NT2/D1 (cell line): ENCODE measurements at regions not wholly inside any gene's neighbourhood (a gene's known extent, or its start where the extent isn't known, plus 50 kb on each side); places are given as distances from the start of the nearest gene placed in this dataset.

Source experiments
- DNase-seq: peaks from one replicate; pipeline ENCODE4 v3.0.0-alpha.2; 2011; ENCODE audit warnings: low read depth, low spot score
- H3K27me3 ChIP-seq: 2 replicates; pipeline ENCODE4 v1.6.0; 2011; ENCODE audit warnings: mild to moderate bottlenecking; ENCODE audit not compliant: insufficient read length, insufficient read depth
- H3K36me3 ChIP-seq: 2 replicates; pipeline ENCODE4 v1.6.1; 2011; ENCODE audit warnings: mild to moderate bottlenecking, low read length, mixed read lengths; ENCODE audit not compliant: insufficient read depth, insufficient read length
- H3K4me1 ChIP-seq: 2 replicates; pipeline ENCODE4 v1.5.1; 2011; ENCODE audit not compliant: insufficient read depth, insufficient read length
- H3K4me3 ChIP-seq: 2 replicates; pipeline ENCODE4 v1.5.1; 2011; ENCODE audit warnings: low read depth; ENCODE audit not compliant: insufficient read length
- H3K9ac ChIP-seq: 2 replicates; pipeline ENCODE4 v1.6.0; 2011; ENCODE audit warnings: low read depth; ENCODE audit not compliant: insufficient read length
- H3K9me3 ChIP-seq: 2 replicates; pipeline ENCODE4 v1.5.1; 2011; ENCODE audit warnings: mild to moderate bottlenecking, low read length; ENCODE audit not compliant: insufficient read depth
- SUZ12 ChIP-seq: IDR thresholded peaks from 2 replicates; pipeline ENCODE4 v1.6.1; 2011; ENCODE audit not compliant: insufficient read length, insufficient read depth; ENCODE audit errors: extremely low read depth
- YY1 ChIP-seq: IDR thresholded peaks from 2 replicates; pipeline ENCODE4 v1.6.1; 2011; ENCODE audit not compliant: insufficient read length, insufficient read depth
- ZNF274 ChIP-seq: IDR thresholded peaks from 2 replicates; pipeline ENCODE4 v1.6.1; 2011; ENCODE audit warnings: mild to moderate bottlenecking, low read depth, low read length

DNA sequence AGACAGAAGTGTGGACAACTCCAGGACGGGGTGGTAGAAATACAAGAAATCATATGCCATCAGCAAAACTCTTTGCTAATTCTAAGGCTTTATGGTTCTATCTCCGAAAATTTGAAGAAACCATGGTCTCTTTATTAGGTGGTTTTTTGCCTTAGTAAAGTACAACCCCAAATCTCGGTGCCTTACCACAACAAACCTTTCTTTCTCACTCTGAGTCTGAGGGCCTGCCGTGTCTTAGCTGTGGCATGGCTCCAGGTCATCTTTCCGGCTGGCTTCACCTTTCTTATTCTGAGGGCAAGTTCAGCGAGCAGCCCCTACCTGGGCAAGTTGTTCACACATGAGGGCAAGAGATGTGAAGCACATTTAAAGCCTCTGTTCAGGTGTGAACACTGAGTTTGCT lies 280.6 kb downstream of the TTLL7 start:
- no peak overlapping the region for H3K9ac ChIP-seq
- no peaks in the 10 kb centered on the region for H3K4me1 ChIP-seq
- no peaks in the 10 kb centered on the region for H3K27me3 ChIP-seq
- H3K9me3 ChIP-seq: no peaks in the 10 kb centered on the region
- DNase-seq: no peak
- no peaks in the 10 kb centered on the region for H3K36me3 ChIP-seq
- TF ChIP-seq ZNF274: no peak
- TF ChIP-seq SUZ12: no peak
- no peak for TF ChIP-seq YY1
- no peak overlapping the region for H3K4me3 ChIP-seq

DNA sequence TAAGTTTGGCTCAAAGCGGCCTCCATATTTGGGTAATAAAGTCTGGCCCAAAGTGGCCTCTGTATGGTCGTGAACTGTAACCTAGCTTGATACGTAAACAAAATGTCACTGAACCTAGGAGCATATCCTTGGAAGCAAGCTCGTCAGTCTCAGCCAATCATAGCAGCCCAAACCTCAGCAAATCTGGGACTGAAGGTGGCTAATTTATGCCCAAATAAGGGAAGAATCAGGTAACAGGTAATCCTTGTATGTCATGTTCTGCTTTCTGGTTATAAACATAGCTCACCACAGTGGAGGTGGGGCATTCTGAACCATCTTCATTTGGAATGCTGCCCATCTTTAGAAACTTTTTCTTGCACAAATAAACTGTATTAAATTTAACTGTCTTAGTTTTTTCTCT lies 281.1 kb downstream of the TTLL7 start:
- TF ChIP-seq SUZ12 (no peak), YY1 (no peak), ZNF274 (no peak)
- Histone ChIP-seq H3K27me3 (no peaks in the 10 kb centered on the region), H3K9ac (no peak overlapping the region), H3K4me1 (no peaks in the 10 kb centered on the region), H3K4me3 (no peak overlapping the region), H3K9me3 (no peaks in the 10 kb centered on the region), H3K36me3 (no peaks in the 10 kb centered on the region)
- no peak for DNase-seq

DNA sequence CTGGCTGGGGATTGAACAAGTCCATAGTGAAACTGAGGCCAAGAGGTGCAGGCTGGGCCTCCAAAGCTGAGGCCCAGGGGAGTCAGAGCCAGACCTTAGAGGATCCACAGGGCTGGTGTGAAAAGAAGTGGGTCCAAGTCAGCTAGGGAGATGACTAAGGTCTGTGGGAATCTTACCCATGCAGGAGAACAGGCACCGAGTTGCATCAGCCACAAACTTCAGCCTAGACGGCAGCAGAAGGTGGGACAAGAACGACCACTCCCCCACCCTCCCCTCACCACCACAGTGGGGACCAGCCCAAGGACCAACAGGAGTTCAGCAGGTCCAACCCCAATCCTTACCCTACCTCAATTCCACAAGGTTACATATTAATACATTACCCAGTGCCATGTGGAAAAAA lies 282.3 kb downstream of the TTLL7 start:
- Histone ChIP-seq H3K9me3 (no peaks in the 10 kb centered on the region), H3K4me1 (no peaks in the 10 kb centered on the region), H3K4me3 (no peak overlapping the region), H3K9ac (no peak overlapping the region), H3K36me3 (no peaks in the 10 kb centered on the region), H3K27me3 (no peaks in the 10 kb centered on the region)
- TF ChIP-seq YY1: no peak
- TF ChIP-seq SUZ12: no peak
- TF ChIP-seq ZNF274: no peak
- no peak for DNase-seq

DNA sequence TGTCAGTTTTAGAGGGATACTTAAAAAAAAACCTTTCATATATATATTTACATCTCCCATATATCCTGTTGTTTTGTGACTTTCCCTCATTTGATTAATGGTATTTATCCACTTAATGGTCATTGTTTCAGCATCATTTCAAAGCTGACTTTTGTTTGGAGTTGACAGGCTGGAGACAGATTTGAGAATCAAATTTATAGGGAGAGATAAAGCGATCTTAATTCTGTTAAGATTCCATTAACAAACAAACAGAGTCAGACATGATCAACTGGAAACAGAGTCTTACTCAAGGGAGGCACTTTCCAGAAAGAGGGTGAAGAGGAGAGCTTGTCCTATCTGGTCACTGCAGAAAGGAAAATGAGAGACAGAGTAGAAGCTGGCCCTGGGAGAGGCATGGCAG lies 283.4 kb downstream of the TTLL7 start:
- no peak overlapping the region for H3K9ac ChIP-seq
- H3K4me3 ChIP-seq: no peak overlapping the region
- DNase-seq: no peak
- no peaks in the 10 kb centered on the region for H3K4me1 ChIP-seq
- no peaks in the 10 kb centered on the region for H3K9me3 ChIP-seq
- no peak for TF ChIP-seq YY1
- no peak for TF ChIP-seq SUZ12
- TF ChIP-seq ZNF274: no peak
- H3K36me3 ChIP-seq: no peaks in the 10 kb centered on the region
- no peaks in the 10 kb centered on the region for H3K27me3 ChIP-seq

DNA sequence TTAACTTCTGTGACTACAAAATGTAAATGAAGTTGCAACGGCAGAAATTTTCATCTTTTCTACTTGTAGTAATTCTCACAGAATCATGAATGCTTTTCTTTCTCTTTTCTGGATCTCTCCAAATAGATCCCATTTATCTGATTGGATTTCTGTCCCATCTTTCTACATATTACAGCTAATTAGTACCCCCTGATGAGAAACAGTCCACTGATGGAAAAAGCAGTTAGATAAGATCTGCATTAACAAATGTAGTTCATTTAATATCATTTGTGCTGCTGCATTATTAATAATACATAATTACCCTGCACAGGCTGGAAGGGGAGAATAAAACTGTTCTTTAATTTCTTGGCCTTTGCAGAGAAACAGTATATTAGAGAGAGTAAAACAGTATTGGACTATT lies 289.3 kb downstream of the TTLL7 start:
- TF ChIP-seq ZNF274 (no peak), SUZ12 (no peak), YY1 (no peak)
- 0 out of 2 replicates have a peak, but pooled peaks cover 5% of the 10 kb centered on the region for H3K9me3 ChIP-seq

DNA sequence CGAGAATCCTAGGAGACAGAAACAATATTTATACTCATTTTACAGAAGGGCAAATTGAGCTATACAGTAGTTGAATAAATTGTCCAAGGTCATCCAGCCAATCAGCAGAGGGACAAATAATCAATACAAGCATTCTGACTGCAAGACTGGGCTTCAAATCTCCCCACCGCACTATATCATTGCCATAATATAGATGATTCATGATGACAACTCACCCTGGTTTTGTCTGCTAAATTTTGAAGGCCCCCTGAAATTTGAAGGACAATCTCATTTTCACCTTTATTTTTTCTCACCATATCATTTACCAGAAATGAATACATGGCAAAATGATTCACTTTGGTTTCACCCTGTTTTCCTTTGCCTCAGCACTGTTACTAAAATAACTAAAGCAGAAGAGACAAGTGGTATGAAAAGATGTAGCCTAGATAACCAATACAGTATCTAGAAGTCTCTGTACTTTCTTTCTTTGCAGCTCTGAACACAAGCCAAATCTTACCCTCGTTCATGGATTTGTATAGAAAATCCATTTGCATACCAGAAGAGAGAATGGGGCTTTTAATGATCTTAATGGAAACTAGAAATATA lies 292.5 kb downstream of the TTLL7 start:
- H3K27me3 ChIP-seq: no peaks in the 10 kb centered on the region
- H3K4me1 ChIP-seq: no peaks in the 10 kb centered on the region
- H3K9ac ChIP-seq: no peak overlapping the region
- no peak for DNase-seq
- TF ChIP-seq ZNF274: no peak
- TF ChIP-seq YY1: no peak
- TF ChIP-seq SUZ12: no peak
- no peaks in the 10 kb centered on the region for H3K36me3 ChIP-seq
- H3K9me3 ChIP-seq: 0 out of 2 replicates have a peak, but pooled peaks cover 5% of the 10 kb centered on the region
- no peak overlapping the region for H3K4me3 ChIP-seq

More for the DNA sequence above, 289.3 kb downstream of the TTLL7 start:
- H3K36me3 ChIP-seq: no peaks in the 10 kb centered on the region
- DNase-seq: no peak
- no peak overlapping the region for H3K9ac ChIP-seq
- no peaks in the 10 kb centered on the region for H3K27me3 ChIP-seq
- no peaks in the 10 kb centered on the region for H3K4me1 ChIP-seq
- no peak overlapping the region for H3K4me3 ChIP-seq

DNA sequence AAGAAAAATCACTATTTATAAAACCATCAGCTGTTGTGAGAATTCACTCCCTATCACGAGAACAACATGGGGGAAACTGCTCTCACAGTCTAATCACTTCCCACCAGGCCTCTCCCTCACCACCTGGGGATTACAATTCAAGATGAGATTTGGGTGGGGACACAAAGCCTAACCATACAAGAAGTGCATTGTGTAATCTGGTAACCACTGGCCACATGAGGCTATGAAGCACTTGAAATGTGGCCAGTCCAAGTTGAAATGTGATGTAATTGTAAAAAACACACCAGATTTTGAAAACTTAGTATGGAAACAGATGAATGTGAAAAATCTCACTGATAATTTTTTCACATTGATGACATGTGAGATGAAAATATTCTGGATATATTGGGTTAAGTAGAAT lies 293.8 kb downstream of the TTLL7 start:
- 0 out of 2 replicates have a peak, but pooled peaks cover 5% of the 10 kb centered on the region for H3K9me3 ChIP-seq
- no peaks in the 10 kb centered on the region for H3K36me3 ChIP-seq
- TF ChIP-seq ZNF274 (no peak), SUZ12 (no peak), YY1 (no peak)
- H3K4me1 ChIP-seq: no peaks in the 10 kb centered on the region
- no peak overlapping the region for H3K9ac ChIP-seq
- no peak overlapping the region for H3K4me3 ChIP-seq
- no peak for DNase-seq
- no peaks in the 10 kb centered on the region for H3K27me3 ChIP-seq
